ENCODE measurements at regions not wholly inside any gene's neighbourhood (a gene's known extent, or its start where the extent isn't known, plus 50 kb on each side); places are given as distances from the start of the nearest gene placed in this dataset.

DNA sequence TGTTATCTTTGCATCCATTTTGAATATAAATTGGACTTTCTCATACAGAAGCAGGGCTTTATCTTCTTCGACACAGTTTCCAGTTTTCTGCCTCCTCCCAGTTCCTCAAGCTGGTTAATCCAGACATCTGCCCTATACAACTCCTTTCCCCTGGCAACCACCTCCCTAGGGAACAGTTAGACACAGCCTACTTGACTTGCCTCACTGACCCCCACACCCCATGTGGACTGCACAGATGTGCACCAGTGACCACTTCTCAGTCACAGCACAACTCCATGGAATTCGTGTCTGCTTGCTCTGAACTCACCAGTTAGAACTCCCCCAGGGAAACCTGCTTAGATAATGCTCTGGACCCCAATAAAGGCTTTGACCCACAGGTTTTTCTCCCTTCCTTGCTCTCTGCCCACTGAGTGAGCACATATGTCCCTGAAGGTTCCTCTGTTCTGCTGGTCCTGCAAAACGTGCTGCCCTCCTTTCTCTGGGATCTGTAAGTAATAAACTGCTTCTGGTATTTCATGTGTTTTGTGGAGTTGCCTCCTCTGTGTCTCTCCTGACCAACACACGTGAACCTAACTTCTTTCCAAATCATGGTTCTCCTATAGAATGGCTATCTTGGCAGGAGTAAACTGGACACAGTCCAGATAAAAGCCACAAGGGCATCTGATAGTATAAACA, 351.2 kb downstream of the CD83 start (continued):
- no peak for TF ChIP-seq RELA (CRISPR knock-in tag; IDR thresholded peaks at IDR 0.05; ENCODE audit: borderline replicate concordance)
- TF ChIP-seq ZNF532 (CRISPR knock-in tag; IDR thresholded peaks at IDR 0.05; ENCODE audit: borderline replicate concordance): no peak
- TF ChIP-seq ZBTB21 (CRISPR knock-in tag; IDR thresholded peaks at IDR 0.05; ENCODE audit: borderline replicate concordance): no peak
- no peak for TF ChIP-seq ZNF416 (CRISPR knock-in tag; IDR thresholded peaks at IDR 0.05)

DNA sequence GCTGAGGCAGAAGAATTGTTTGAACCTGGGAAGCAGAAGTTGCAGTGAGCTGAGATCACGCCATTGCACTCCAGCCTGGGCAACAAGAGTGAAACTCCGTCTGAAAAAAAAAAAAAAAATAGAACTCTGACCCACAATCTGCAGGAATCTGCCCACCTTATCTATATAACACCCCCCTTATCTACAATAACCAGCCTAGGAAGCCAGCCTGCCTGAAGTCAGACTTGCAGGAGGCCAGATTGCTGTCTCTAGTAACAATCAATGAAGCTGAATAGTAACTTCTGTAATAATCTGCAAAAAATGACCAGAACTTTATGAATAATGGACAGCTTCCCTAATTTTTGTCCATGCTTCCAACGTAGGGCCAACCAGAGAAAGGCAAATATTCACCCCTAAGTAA, 352.5 kb downstream of the CD83 start:
- no peak for ATAC-seq
- H3K27me3 Mint-ChIP-seq (ENCODE audit: low read depth): peaks cover under 1% of the 10 kb centered on the region
- ChIA-PET POLR2A (no interaction called here), CTCF (interaction anchor here (0.6 kb wide), 1 partner anchor 185 kb away, joined by 3 read pairs; no protein-coding TSS in a partner anchor)
- no peak for DNase-seq (ENCODE audit: low spot score)
- TF ChIP-seq USF2 (CRISPR knock-in tag; IDR thresholded peaks at IDR 0.05) (no peak), PRRX2 (CRISPR knock-in tag; IDR thresholded peaks at IDR 0.05) (no peak), ELF4 (CRISPR knock-in tag; IDR thresholded peaks at IDR 0.05; ENCODE audit: low read depth) (no peak), ZNF219 (CRISPR knock-in tag; IDR thresholded peaks at IDR 0.05; ENCODE audit: borderline replicate concordance) (no peak), RORB (CRISPR knock-in tag; IDR thresholded peaks at IDR 0.05) (no peak), GTF2I (CRISPR knock-in tag; conservative IDR thresholded peaks at IDR 0.05) (no peak), FOXJ3 (CRISPR knock-in tag; IDR thresholded peaks at IDR 0.05; ENCODE audit: borderline replicate concordance) (no peak), ZNF317 (CRISPR knock-in tag; IDR thresholded peaks at IDR 0.05; ENCODE audit: borderline replicate concordance, low read depth) (no peak), ZNF263 (CRISPR knock-in tag; IDR thresholded peaks at IDR 0.05; ENCODE audit: low read depth) (no peak), RELA (CRISPR knock-in tag; IDR thresholded peaks at IDR 0.05; ENCODE audit: borderline replicate concordance) (no peak), ETV6 (CRISPR knock-in tag; IDR thresholded peaks at IDR 0.05) (no peak), SP1 (CRISPR knock-in tag; conservative IDR thresholded peaks at IDR 0.05) (no peak)
- TF ChIP-seq, protein P1, sequence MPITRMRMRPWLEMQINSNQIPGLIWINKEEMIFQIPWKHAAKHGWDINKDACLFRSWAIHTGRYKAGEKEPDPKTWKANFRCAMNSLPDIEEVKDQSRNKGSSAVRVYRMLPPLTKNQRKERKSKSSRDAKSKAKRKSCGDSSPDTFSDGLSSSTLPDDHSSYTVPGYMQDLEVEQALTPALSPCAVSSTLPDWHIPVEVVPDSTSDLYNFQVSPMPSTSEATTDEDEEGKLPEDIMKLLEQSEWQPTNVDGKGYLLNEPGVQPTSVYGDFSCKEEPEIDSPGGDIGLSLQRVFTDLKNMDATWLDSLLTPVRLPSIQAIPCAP (CRISPR knock-in tag; IDR thresholded peaks at IDR 0.05): no peak
- TF ChIP-seq, protein P2, sequence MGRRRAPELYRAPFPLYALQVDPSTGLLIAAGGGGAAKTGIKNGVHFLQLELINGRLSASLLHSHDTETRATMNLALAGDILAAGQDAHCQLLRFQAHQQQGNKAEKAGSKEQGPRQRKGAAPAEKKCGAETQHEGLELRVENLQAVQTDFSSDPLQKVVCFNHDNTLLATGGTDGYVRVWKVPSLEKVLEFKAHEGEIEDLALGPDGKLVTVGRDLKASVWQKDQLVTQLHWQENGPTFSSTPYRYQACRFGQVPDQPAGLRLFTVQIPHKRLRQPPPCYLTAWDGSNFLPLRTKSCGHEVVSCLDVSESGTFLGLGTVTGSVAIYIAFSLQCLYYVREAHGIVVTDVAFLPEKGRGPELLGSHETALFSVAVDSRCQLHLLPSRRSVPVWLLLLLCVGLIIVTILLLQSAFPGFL (CRISPR knock-in tag; IDR thresholded peaks at IDR 0.05; ENCODE audit: borderline replicate concordance): no peak
- TF ChIP-seq, protein P3, sequence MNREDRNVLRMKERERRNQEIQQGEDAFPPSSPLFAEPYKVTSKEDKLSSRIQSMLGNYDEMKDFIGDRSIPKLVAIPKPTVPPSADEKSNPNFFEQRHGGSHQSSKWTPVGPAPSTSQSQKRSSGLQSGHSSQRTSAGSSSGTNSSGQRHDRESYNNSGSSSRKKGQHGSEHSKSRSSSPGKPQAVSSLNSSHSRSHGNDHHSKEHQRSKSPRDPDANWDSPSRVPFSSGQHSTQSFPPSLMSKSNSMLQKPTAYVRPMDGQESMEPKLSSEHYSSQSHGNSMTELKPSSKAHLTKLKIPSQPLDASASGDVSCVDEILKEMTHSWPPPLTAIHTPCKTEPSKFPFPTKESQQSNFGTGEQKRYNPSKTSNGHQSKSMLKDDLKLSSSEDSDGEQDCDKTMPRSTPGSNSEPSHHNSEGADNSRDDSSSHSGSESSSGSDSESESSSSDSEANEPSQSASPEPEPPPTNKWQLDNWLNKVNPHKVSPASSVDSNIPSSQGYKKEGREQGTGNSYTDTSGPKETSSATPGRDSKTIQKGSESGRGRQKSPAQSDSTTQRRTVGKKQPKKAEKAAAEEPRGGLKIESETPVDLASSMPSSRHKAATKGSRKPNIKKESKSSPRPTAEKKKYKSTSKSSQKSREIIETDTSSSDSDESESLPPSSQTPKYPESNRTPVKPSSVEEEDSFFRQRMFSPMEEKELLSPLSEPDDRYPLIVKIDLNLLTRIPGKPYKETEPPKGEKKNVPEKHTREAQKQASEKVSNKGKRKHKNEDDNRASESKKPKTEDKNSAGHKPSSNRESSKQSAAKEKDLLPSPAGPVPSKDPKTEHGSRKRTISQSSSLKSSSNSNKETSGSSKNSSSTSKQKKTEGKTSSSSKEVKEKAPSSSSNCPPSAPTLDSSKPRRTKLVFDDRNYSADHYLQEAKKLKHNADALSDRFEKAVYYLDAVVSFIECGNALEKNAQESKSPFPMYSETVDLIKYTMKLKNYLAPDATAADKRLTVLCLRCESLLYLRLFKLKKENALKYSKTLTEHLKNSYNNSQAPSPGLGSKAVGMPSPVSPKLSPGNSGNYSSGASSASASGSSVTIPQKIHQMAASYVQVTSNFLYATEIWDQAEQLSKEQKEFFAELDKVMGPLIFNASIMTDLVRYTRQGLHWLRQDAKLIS (CRISPR knock-in tag; IDR thresholded peaks at IDR 0.05; ENCODE audit: borderline replicate concordance): no peak
- H3K4me1 Mint-ChIP-seq: peaks cover 9% of the 10 kb centered on the region
- H3K36me3 Mint-ChIP-seq: peaks cover 30% of the 10 kb centered on the region
- H3K9me3 Mint-ChIP-seq: peaks cover 37% of the 10 kb centered on the region
- no peak overlapping the region for H3K4me3 Mint-ChIP-seq
- H3K27ac Mint-ChIP-seq: no peak overlapping the region
